Liver (tissue), 7 donors: ENCODE measurements at regions not wholly inside any gene's neighbourhood (a gene's known extent, or its start where the extent isn't known, plus 50 kb on each side); places are given as distances from the start of the nearest gene placed in this dataset.

Experiments used
- DNase-seq: peaks from one replicate; pipeline ENCODE4 v3.0.0-alpha.2; 2017; ENCODE audit warnings: low spot score
- H3K27ac ChIP-seq, 2 donors: one replicate each; pipeline ENCODE4 v1.7.0; 2013; ENCODE audit warnings: inconsistent platforms in 2 of 2, low read length in 2 of 2, control low read depth in 1 of 2, low read depth in 1 of 2, mild to moderate bottlenecking in 1 of 2
- H3K27me3 ChIP-seq, 4 donors: one replicate each; pipeline versions ENCODE4 v1.6.1 to v1.7.0; 2013; ENCODE audit warnings: low read length in 3 of 4, inconsistent platforms in 1 of 4, mild to moderate bottlenecking in 1 of 4, moderate library complexity in 1 of 4; ENCODE audit not compliant: control insufficient read depth in 4 of 4, insufficient read depth in 4 of 4
- H3K36me3 ChIP-seq, 4 donors: one replicate each; pipeline versions ENCODE4 v1.6.1 to v1.7.0; 2013; ENCODE audit warnings: low read length in 3 of 4, mild to moderate bottlenecking in 3 of 4, low read depth in 1 of 4, moderate library complexity in 1 of 4; ENCODE audit not compliant: control insufficient read depth in 4 of 4, insufficient read depth in 3 of 4
- H3K4me1 ChIP-seq, 4 donors: one replicate each; pipeline versions ENCODE4 v1.6.1 to v1.7.0; 2013; ENCODE audit warnings: low read length in 3 of 4, mild to moderate bottlenecking in 3 of 4, moderate library complexity in 1 of 4; ENCODE audit not compliant: control insufficient read depth in 4 of 4, insufficient read depth in 4 of 4
- H3K4me3 ChIP-seq, 3 donors: one replicate each; pipeline versions ENCODE4 v1.6.1 to v1.7.0; 2013; ENCODE audit warnings: low read length in 3 of 3, control low read depth in 1 of 3, low read depth in 1 of 3, mild to moderate bottlenecking in 1 of 3
- H3K9ac ChIP-seq, 2 donors: one replicate each; pipeline ENCODE4 v1.7.0; 2013; ENCODE audit warnings: low read length in 2 of 2, mild to moderate bottlenecking in 2 of 2, moderate library complexity in 2 of 2, control low read depth in 1 of 2, low read depth in 1 of 2
- H3K9me3 ChIP-seq, 4 donors: one replicate each; pipeline versions ENCODE4 v1.6.1 to v1.7.0; 2013; ENCODE audit warnings: low read length in 3 of 4; ENCODE audit not compliant: control insufficient read depth in 4 of 4
- ATF3 ChIP-seq: IDR thresholded peaks from 2 replicates; pipeline ENCODE4 v1.6.1; 2016; ENCODE audit warnings: antibody characterized with exemption
- FOXA1 ChIP-seq: IDR thresholded peaks from 2 replicates; pipeline ENCODE4 v1.6.1; 2016; ENCODE audit warnings: antibody characterized with exemption
- FOXA2 ChIP-seq: IDR thresholded peaks from 2 replicates; pipeline ENCODE4 v1.6.1; 2016; ENCODE audit warnings: antibody characterized with exemption
- GABPA ChIP-seq, 2 donors: IDR thresholded peaks in 1 of 2; conservative IDR thresholded peaks in 1 of 2; 2 replicates each; pipeline ENCODE4 v1.6.1; 2016; ENCODE audit warnings: antibody characterized with exemption in 2 of 2, mild to moderate bottlenecking in 1 of 2, moderate library complexity in 1 of 2
- HNF4A ChIP-seq, 2 donors: conservative IDR thresholded peaks; 2 replicates each; pipeline ENCODE4 v1.6.1; 2016; ENCODE audit warnings: antibody characterized with exemption in 2 of 2, mild to moderate bottlenecking in 2 of 2
- HNF4G ChIP-seq: IDR thresholded peaks from 2 replicates; pipeline ENCODE4 v1.6.1; 2016; ENCODE audit warnings: antibody characterized with exemption
- MAX ChIP-seq: IDR thresholded peaks from 2 replicates; pipeline ENCODE4 v1.6.1; 2016; ENCODE audit warnings: antibody characterized with exemption
- NR2F2 ChIP-seq: IDR thresholded peaks from 2 replicates; pipeline ENCODE4 v1.6.1; 2016; ENCODE audit warnings: antibody characterized with exemption
- RAD21 ChIP-seq, 2 donors: IDR thresholded peaks; 2 replicates each; pipeline ENCODE4 v1.6.1; 2016; ENCODE audit warnings: antibody characterized with exemption in 2 of 2, mild to moderate bottlenecking in 2 of 2
- REST ChIP-seq: IDR thresholded peaks from 2 replicates; pipeline ENCODE4 v1.6.1; 2016; ENCODE audit warnings: antibody characterized with exemption, mild to moderate bottlenecking
- SP1 ChIP-seq: IDR thresholded peaks from 2 replicates; pipeline ENCODE4 v1.6.1; 2018; ENCODE audit warnings: antibody characterized with exemption, mild to moderate bottlenecking
- TAF1 ChIP-seq: conservative IDR thresholded peaks from 2 replicates; pipeline ENCODE4 v1.6.1; 2016; ENCODE audit warnings: antibody characterized with exemption, mild to moderate bottlenecking
- ZBTB33 ChIP-seq: IDR thresholded peaks from 2 replicates; pipeline ENCODE4 v1.6.1; 2016; ENCODE audit warnings: antibody characterized with exemption
- WGBS: extraction: QIAGEN DNeasy Blood & Tissue Kit; methylation state at CpG from one replicate; pipeline ENCODE4 v1.1.7; 2013; 5-methylcytosine and 5-hydroxymethylcytosine counted together
- donor health status: healthy.
- donor health status: healthy.
- donor health status: healthy.
- donor health status: healthy.

DNA sequence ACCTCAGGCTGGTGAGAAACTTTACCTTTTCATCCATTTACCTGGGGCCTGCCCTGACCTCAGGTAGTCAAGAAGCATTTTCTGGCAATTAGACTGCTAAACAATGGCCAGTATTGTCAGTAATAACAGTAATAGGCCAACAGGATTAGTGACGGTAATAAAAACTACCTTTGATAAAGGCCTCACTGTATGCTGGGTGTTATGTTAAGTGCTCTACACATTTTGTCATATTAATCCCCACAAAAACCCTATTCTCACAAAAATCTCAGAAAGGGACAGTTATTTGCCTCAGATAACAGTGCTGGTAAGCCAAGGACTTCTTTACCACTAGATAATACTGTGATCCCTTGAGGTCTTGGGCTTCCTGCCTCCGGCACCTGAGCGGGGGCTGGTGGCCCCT, 191.4 kb downstream of the FOXD2 start:
- Histone ChIP-seq H3K9ac (no peak overlapping the region), H3K4me3 (no peak overlapping the region), H3K4me1 (no peaks in the 10 kb centered on the region), H3K36me3 (no peaks in the 10 kb centered on the region), H3K9me3 (no peaks in the 10 kb centered on the region), H3K27me3 (no peaks in the 10 kb centered on the region), H3K27ac (no peak overlapping the region)
- TF ChIP-seq GABPA (IDR thresholded peaks at IDR 0.05 in 1 of 2, conservative IDR thresholded peaks at IDR 0.05 in 1 of 2) = no peak
- no peak for TF ChIP-seq FOXA1
- no peak for TF ChIP-seq FOXA2
- no peak for TF ChIP-seq REST
- TF ChIP-seq RAD21 (IDR thresholded peaks at IDR 0.05) = no peak
- no peak for DNase-seq
- WGBS = 96% methylated on average over 3 of the region's 3 CpGs

GRCh38 chr1:47630346-47630745, 192.5 kb downstream of the FOXD2 start:
- H3K36me3 ChIP-seq = no peaks in the 10 kb centered on the region
- TF ChIP-seq HNF4G (no peak), SP1 (no peak), HNF4A (conservative IDR thresholded peaks at IDR 0.05) (no peak), FOXA1 (no peak), ZBTB33 (no peak), FOXA2 (no peak), NR2F2 (no peak), MAX (no peak), TAF1 (no peak), ATF3 (no peak)
- no peaks in the 10 kb centered on the region for H3K9me3 ChIP-seq
- no peak for DNase-seq
- no peak overlapping the region for H3K9ac ChIP-seq
- H3K27me3 ChIP-seq = no peaks in the 10 kb centered on the region
- no peak overlapping the region for H3K4me3 ChIP-seq
- 94% methylated on average over 4 of the region's 4 CpGs for WGBS
- no peaks in the 10 kb centered on the region for H3K4me1 ChIP-seq
- H3K27ac ChIP-seq = no peak overlapping the region

DNA sequence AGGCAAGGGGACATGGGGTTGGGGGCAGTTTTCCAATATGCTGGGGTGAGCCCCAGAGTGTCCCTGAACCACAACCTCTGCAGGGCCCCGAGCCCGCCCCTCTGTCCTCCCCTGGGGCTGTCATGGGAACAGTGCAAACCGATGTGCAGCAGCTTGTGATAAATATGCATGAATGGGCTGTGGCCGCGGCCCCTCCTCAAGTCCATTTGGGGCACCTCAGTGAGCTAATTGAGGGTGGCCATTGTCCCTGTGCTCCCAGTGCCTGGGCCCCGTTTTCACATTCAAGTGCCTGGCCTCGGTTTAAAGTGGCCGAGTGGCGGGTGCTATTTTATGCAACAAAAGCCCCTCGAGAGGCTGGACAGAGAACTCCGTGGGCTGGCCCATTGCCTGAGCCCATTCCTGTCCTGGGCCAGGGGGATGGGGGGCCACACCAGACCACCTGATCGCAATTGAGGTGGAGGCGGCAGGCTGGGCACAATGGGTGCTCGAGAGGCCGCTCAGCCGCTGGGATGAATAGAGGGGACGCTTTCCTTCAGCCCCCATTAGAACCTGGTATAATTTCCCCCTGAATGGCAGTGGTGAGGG, 193.7 kb downstream of the FOXD2 start:
- Histone ChIP-seq H3K9ac (no peak overlapping the region), H3K9me3 (no peaks in the 10 kb centered on the region), H3K4me1 (no peaks in the 10 kb centered on the region), H3K27ac (no peak overlapping the region), H3K27me3 (no peaks in the 10 kb centered on the region), H3K4me3 (no peak overlapping the region), H3K36me3 (no peaks in the 10 kb centered on the region)
- DNase-seq = no peak
- no peak for TF ChIP-seq FOXA2
- TF ChIP-seq FOXA1 = no peak
- no peak for TF ChIP-seq RAD21 (IDR thresholded peaks at IDR 0.05)
- no peak for TF ChIP-seq TAF1
- no peak for TF ChIP-seq ATF3
- TF ChIP-seq SP1 = no peak
- TF ChIP-seq MAX = no peak
- TF ChIP-seq HNF4A (conservative IDR thresholded peaks at IDR 0.05) = no peak
- WGBS = 83% methylated on average over 17 of the region's 17 CpGs
